Smooth muscle cell (in vitro differentiated cells): ENCODE measurements at regions not wholly inside any gene's neighbourhood (a gene's known extent, or its start where the extent isn't known, plus 50 kb on each side); places are given as distances from the start of the nearest gene placed in this dataset.

ENCODE experiments used
- DNase-seq: peaks from one replicate; lab custom pipeline; 2025; ENCODE audit not compliant: unreplicated experiment; lab: John Stamatoyannopoulos, UW
- H2AFZ ChIP-seq: fragments of 200-600 bp; sonication (generic); 2 replicates; pipeline ENCODE4 v1.6.0; 2016; ENCODE audit warnings: antibody characterized with exemption, low read depth, mild to moderate bottlenecking
- H3F3A ChIP-seq: fragments of 200-600 bp; sonication (generic); 2 replicates; pipeline ENCODE4 v1.6.0; 2017; ENCODE audit warnings: antibody characterized with exemption, low read depth
- H3K27ac ChIP-seq: fragments of 200-600 bp; sonication (generic); 2 replicates; pipeline ENCODE4 v1.5.1; 2016; ENCODE audit warnings: low read depth, mild to moderate bottlenecking
- H3K27me3 ChIP-seq: fragments of 200-600 bp; sonication (generic); 2 replicates; pipeline ENCODE4 v1.6.1; 2016; ENCODE audit warnings: low read depth, mild to moderate bottlenecking
- H3K36me3 ChIP-seq: fragments of 200-600 bp; sonication (generic); 2 replicates; pipeline ENCODE4 v1.5.1; 2016; ENCODE audit warnings: low read depth
- H3K4me1 ChIP-seq: fragments of 200-600 bp; sonication (generic); 2 replicates; pipeline ENCODE4 v1.5.1; 2016; ENCODE audit warnings: low read depth
- H3K4me2 ChIP-seq: fragments of 200-600 bp; sonication (generic); 2 replicates; pipeline ENCODE4 v1.6.0; 2016; ENCODE audit warnings: mild to moderate bottlenecking
- H3K4me3 ChIP-seq: fragments of 200-600 bp; sonication (generic); 2 replicates; pipeline ENCODE4 v1.5.1; 2016; ENCODE audit warnings: mild to moderate bottlenecking
- H3K79me2 ChIP-seq: fragments of 200-600 bp; sonication (generic); 2 replicates; pipeline ENCODE4 v1.6.0; 2016; ENCODE audit warnings: low read depth, mild to moderate bottlenecking
- H3K9ac ChIP-seq: fragments of 200-600 bp; sonication (generic); 2 replicates; pipeline ENCODE4 v1.6.0; 2016; ENCODE audit warnings: low read depth
- H3K9me3 ChIP-seq: fragments of 200-600 bp; sonication (generic); replicated peaks from 2 replicates; pipeline ENCODE4 v1.5.1; 2016; ENCODE audit warnings: low read depth
- H4K20me1 ChIP-seq: fragments of 200-600 bp; sonication (generic); 2 replicates; pipeline ENCODE4 v1.6.0; 2016; ENCODE audit warnings: low read depth
- WGBS: methylation state at CpG from one replicate; pipeline ENCODE4 v1.1.7; 2016; ENCODE audit warnings: low lambda C conversion rate; 5-methylcytosine and 5-hydroxymethylcytosine counted together
- TF ChIP-seq, protein P1 (sequence below): fragments of 200-600 bp; sonication (generic); IDR thresholded peaks from 2 replicates; pipeline ENCODE4 v1.5.1; 2017; ENCODE audit warnings: borderline replicate concordance, mild to moderate bottlenecking, antibody characterized with exemption; ENCODE audit not compliant: insufficient read depth, poor library complexity, severe bottlenecking

DNA sequence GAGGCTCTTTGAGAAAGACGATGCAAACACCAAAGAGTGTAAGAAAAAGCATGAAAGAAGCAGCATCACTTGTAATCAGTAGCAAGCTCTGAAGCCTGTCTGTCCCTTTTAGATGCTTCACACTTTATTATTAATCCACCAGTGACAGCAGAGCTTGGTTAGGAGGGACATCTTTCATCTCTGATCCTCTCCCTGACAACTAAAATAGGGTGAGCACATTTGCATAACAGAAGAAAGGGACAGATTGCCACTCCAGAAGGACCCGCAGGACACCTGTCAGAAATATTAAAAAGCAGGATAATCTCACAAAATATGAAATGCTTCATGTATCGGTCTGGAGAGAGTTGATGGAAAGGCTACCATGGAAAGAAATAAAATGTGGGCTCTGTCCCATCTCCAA, 71.4 kb upstream of the MAP1B start:
- no peak overlapping the region for H3K27ac ChIP-seq
- no peak overlapping the region for H3K4me2 ChIP-seq
- no peaks in the 10 kb centered on the region for H3K27me3 ChIP-seq
- H3K9ac ChIP-seq: no peak overlapping the region
- H3F3A ChIP-seq: no peaks in the 10 kb centered on the region
- H4K20me1 ChIP-seq: no peaks in the 10 kb centered on the region
- H3K4me1 ChIP-seq: peaks cover 49% of the 10 kb centered on the region
- H2AFZ ChIP-seq: no peak overlapping the region
- TF ChIP-seq, protein P1, sequence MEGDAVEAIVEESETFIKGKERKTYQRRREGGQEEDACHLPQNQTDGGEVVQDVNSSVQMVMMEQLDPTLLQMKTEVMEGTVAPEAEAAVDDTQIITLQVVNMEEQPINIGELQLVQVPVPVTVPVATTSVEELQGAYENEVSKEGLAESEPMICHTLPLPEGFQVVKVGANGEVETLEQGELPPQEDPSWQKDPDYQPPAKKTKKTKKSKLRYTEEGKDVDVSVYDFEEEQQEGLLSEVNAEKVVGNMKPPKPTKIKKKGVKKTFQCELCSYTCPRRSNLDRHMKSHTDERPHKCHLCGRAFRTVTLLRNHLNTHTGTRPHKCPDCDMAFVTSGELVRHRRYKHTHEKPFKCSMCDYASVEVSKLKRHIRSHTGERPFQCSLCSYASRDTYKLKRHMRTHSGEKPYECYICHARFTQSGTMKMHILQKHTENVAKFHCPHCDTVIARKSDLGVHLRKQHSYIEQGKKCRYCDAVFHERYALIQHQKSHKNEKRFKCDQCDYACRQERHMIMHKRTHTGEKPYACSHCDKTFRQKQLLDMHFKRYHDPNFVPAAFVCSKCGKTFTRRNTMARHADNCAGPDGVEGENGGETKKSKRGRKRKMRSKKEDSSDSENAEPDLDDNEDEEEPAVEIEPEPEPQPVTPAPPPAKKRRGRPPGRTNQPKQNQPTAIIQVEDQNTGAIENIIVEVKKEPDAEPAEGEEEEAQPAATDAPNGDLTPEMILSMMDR: no peak
- 84% methylated on average over 3 of the region's 3 CpGs for WGBS
- no peaks in the 10 kb centered on the region for H3K36me3 ChIP-seq
- no peak for DNase-seq
- H3K79me2 ChIP-seq: no peaks in the 10 kb centered on the region
- no peak overlapping the region for H3K4me3 ChIP-seq
- no peaks in the 10 kb centered on the region for H3K9me3 ChIP-seq

DNA sequence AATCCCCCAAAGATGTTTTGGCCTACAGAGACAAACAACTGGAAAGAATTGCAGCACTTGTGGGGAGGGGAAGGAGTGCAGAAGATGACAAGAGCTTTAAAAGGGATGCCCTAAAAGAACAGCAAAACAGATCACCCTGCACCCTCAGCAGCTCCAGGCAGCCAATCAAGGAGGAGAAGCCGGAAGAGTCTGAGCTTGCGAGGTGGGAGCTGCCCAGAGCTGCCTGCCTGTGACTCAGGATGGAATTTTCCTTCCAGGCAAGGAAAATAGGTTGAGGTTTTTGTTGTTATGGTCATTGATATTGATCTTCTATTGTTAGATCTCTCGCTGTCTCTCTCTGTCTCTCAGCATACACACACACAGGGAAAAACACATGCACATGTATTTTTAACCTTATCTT, 70.3 kb upstream of the MAP1B start:
- no peak overlapping the region for H3K4me2 ChIP-seq
- H4K20me1 ChIP-seq: no peaks in the 10 kb centered on the region
- no peak overlapping the region for H3K27ac ChIP-seq
- H3K27me3 ChIP-seq: no peaks in the 10 kb centered on the region
- H3K4me1 ChIP-seq: peaks cover 56% of the 10 kb centered on the region
- peak overlapping the region; percentile 67 for H2AFZ ChIP-seq
- 11% methylated on average over 3 of the region's 3 CpGs for WGBS
- no peak for DNase-seq
- no peaks in the 10 kb centered on the region for H3K79me2 ChIP-seq
- no peaks in the 10 kb centered on the region for H3K36me3 ChIP-seq
- H3K9ac ChIP-seq: no peak overlapping the region
- H3K9me3 ChIP-seq: no peaks in the 10 kb centered on the region
- H3F3A ChIP-seq: no peaks in the 10 kb centered on the region
- no peak overlapping the region for H3K4me3 ChIP-seq
- TF ChIP-seq, protein P1: no peak

DNA sequence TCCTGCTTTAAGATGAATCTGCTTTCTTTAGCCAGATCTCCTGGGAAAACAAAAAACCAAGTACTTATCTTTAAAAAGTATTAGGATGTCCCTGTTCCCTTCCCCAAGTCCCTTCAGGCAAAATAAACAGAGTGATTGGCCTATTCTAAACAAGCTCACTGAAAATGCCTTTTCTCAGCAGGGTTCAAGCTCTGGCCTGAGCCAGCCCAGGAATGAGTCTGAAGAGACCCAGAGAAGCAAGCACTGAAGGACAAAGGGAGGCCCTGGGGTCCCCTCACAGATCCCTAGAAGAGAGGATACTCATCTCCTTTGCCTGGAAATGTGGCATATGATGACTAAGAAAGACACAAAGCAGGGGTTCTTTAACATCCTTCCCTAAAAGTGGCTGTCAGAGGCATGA, 66.8 kb upstream of the MAP1B start:
- Histone ChIP-seq H2AFZ (no peak overlapping the region), H3K4me1 (peaks cover 32% of the 10 kb centered on the region), H3F3A (no peaks in the 10 kb centered on the region), H4K20me1 (no peaks in the 10 kb centered on the region), H3K27me3 (no peaks in the 10 kb centered on the region), H3K9me3 (no peaks in the 10 kb centered on the region), H3K79me2 (no peaks in the 10 kb centered on the region), H3K9ac (no peak overlapping the region), H3K36me3 (no peaks in the 10 kb centered on the region), H3K4me2 (no peak overlapping the region), H3K4me3 (no peak overlapping the region), H3K27ac (no peak overlapping the region)
- no peak for DNase-seq
- TF ChIP-seq, protein P1: no peak

DNA sequence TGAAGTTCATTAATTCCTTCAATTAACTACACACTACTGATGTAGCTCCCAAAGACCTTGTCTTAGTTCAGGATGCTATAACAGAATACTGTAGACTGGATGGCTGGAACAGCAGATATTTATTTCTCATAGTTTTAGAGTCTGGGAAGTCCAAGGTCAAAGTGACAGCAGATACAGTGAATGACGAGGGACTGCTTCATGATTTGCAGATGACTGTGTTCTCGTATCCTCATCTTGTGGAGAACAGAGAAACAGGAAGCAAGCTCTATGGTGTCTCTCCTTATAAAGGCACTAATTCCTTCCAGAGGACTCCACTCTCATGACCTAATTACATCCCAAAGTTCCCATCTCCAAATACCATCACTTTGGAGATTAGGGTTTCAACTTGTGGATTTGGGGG, 65.6 kb upstream of the MAP1B start:
- Histone ChIP-seq H3K4me2 (no peak overlapping the region), H3K36me3 (no peaks in the 10 kb centered on the region), H3K79me2 (no peaks in the 10 kb centered on the region), H3K9ac (no peak overlapping the region), H3K27me3 (no peaks in the 10 kb centered on the region), H3K9me3 (no peaks in the 10 kb centered on the region), H3K4me3 (no peak overlapping the region), H3K27ac (no peak overlapping the region), H3K4me1 (peaks cover 28% of the 10 kb centered on the region), H4K20me1 (no peaks in the 10 kb centered on the region), H3F3A (no peaks in the 10 kb centered on the region), H2AFZ (no peak overlapping the region)
- no peak for DNase-seq
- 36% methylated on average over 2 of the region's 2 CpGs for WGBS
- TF ChIP-seq, protein P1: no peak
